Calu3 (cell line): ENCODE measurements at regions not wholly inside any gene's neighbourhood (a gene's known extent, or its start where the extent isn't known, plus 50 kb on each side); places are given as distances from the start of the nearest gene placed in this dataset.

Source experiments
- BruUV-seq: library from RNA; stranded (reverse); fragments of 400-500 nt; replicated peaks from 2 replicates; lab custom pipeline; 2021; lab: Mats Ljungman, UMichigan
- CTCF ChIA-PET: fragments of 300-600 bp; sonication (Branson Sonifier 250); formaldehyde crosslinking; loops from one replicate; lab custom pipeline; 2022; ENCODE audit warnings: antibody characterized with exemption; lab: Charles Lee
- DNase-seq: peaks from one replicate; pipeline ENCODE4 v3.0.0; 2022
- H3K27ac Mint-ChIP-seq: one replicate; pipeline ENCODE4 v1.8.0; 2022; ENCODE audit warnings: mixed read lengths; ENCODE audit not compliant: unreplicated experiment
- H3K27me3 Mint-ChIP-seq: one replicate; pipeline ENCODE4 v1.8.0; 2022; ENCODE audit warnings: mixed read lengths; ENCODE audit not compliant: unreplicated experiment
- H3K36me3 Mint-ChIP-seq: one replicate; pipeline ENCODE4 v1.8.0; 2022; ENCODE audit warnings: mild to moderate bottlenecking, moderate library complexity, mixed read lengths; ENCODE audit not compliant: insufficient read depth, unreplicated experiment
- H3K4me1 Mint-ChIP-seq: one replicate; pipeline ENCODE4 v1.8.0; 2022; ENCODE audit warnings: mild to moderate bottlenecking, low read depth, mixed read lengths; ENCODE audit not compliant: unreplicated experiment
- H3K4me3 Mint-ChIP-seq: one replicate; pipeline ENCODE4 v1.8.0; 2022; ENCODE audit warnings: mild to moderate bottlenecking, low read depth, moderate library complexity, mixed read lengths; ENCODE audit not compliant: unreplicated experiment
- H3K9me3 Mint-ChIP-seq: one replicate; pipeline ENCODE4 v1.8.0; 2022; ENCODE audit warnings: low read depth, mixed read lengths; ENCODE audit not compliant: unreplicated experiment
- CTCF ChIP-seq: fragments of 200-600 bp; IDR thresholded peaks from one replicate; pipeline ENCODE4 v1.8.0; 2022; ENCODE audit warnings: antibody characterized with exemption; ENCODE audit not compliant: unreplicated experiment
- intact Hi-C: fragments of 100-400 bp; cut with micrococcal nuclease; formaldehyde crosslinking; loops from one replicate; pipeline ENCODE4 v1.10.0; 2022; ENCODE audit not compliant: unreplicated experiment

- H3K9me3 Mint-ChIP-seq = no peaks in the 10 kb centered on the region
- CTCF ChIA-PET = no interaction called here
- H3K4me1 Mint-ChIP-seq = no peaks in the 10 kb centered on the region
- H3K36me3 Mint-ChIP-seq = no peaks in the 10 kb centered on the region
- intact Hi-C loops = no loop called here
- H3K27me3 Mint-ChIP-seq = no peaks in the 10 kb centered on the region
- no TSS peak for BruUV-seq
- TF ChIP-seq CTCF = no peak
- DNase-seq = no peak
- no peak overlapping the region for H3K4me3 Mint-ChIP-seq
- H3K27ac Mint-ChIP-seq = no peak overlapping the region
Measured at GRCh38 chr2:18357537-18357936, 202.9 kb downstream of the RDH14 start.

DNA sequence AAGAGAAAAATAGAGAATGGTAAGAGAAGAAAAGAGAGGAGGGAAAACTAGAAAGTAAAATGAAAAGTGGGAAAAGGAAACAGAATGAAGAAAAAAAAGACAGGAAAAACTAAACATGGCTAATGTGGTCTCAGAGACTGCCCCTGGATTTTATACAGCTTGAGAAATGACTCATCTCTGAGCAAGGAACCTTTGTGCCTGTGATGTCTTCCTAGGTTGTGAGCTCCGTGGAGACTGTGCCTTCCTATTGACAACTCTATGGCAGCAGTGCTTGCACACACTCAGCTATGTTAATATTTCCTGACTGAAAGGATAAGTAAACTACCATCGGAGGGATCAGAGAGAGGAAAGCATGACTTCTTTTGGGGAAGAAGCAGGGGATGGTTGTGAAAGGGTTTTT is 203.8 kb downstream of the RDH14 start:
- no peak for DNase-seq
- TF ChIP-seq CTCF = no peak
- Mint-ChIP-seq H3K27ac (no peak overlapping the region), H3K9me3 (no peaks in the 10 kb centered on the region), H3K4me3 (no peak overlapping the region), H3K36me3 (no peaks in the 10 kb centered on the region), H3K27me3 (no peaks in the 10 kb centered on the region), H3K4me1 (no peaks in the 10 kb centered on the region)
- BruUV-seq = no TSS peak
- intact Hi-C loops = no loop called here
- CTCF ChIA-PET = interaction anchor here (0.6 kb wide), 1 partner anchor 295 kb away, joined by 3 read pairs; no protein-coding TSS in a partner anchor

- CTCF ChIA-PET = no interaction called here
Measured at GRCh38 chr2:18349421-18349820, 211.0 kb downstream of the RDH14 start.

GRCh38 chr2:18346874-18347273 is 213.6 kb downstream of the RDH14 start:
- Mint-ChIP-seq H3K27ac (no peak overlapping the region), H3K4me3 (no peak overlapping the region), H3K27me3 (no peaks in the 10 kb centered on the region), H3K36me3 (no peaks in the 10 kb centered on the region), H3K4me1 (peaks cover 13% of the 10 kb centered on the region), H3K9me3 (peaks cover 5% of the 10 kb centered on the region)
- intact Hi-C loops = no loop called here
- TF ChIP-seq CTCF = no peak
- no TSS peak for BruUV-seq
- DNase-seq = no peak
- CTCF ChIA-PET = no interaction called here

More at GRCh38 chr2:18349421-18349820, 211.0 kb downstream of the RDH14 start:
- Mint-ChIP-seq H3K36me3 (no peaks in the 10 kb centered on the region), H3K27ac (no peak overlapping the region), H3K9me3 (peaks cover 5% of the 10 kb centered on the region), H3K4me3 (no peak overlapping the region), H3K4me1 (peaks cover 13% of the 10 kb centered on the region), H3K27me3 (no peaks in the 10 kb centered on the region)
- intact Hi-C loops = no loop called here
- no peak for DNase-seq
- BruUV-seq = no TSS peak
- no peak for TF ChIP-seq CTCF

GRCh38 chr2:18346344-18346743 is 214.1 kb downstream of the RDH14 start:
- no peak for TF ChIP-seq CTCF
- H3K9me3 Mint-ChIP-seq = peaks cover 5% of the 10 kb centered on the region
- H3K4me1 Mint-ChIP-seq = peaks cover 13% of the 10 kb centered on the region
- H3K4me3 Mint-ChIP-seq = no peak overlapping the region
- CTCF ChIA-PET = no interaction called here
- no peak for DNase-seq
- H3K27ac Mint-ChIP-seq = no peak overlapping the region
- intact Hi-C loops = no loop called here
- H3K27me3 Mint-ChIP-seq = no peaks in the 10 kb centered on the region
- no peaks in the 10 kb centered on the region for H3K36me3 Mint-ChIP-seq
- no TSS peak for BruUV-seq
